ENCODE measurements at regions not wholly inside any gene's neighbourhood (a gene's known extent, or its start where the extent isn't known, plus 50 kb on each side); places are given as distances from the start of the nearest gene placed in this dataset.
"Not testable (repeated sequence)": the region's sequence is repeated elsewhere in the genome, so short reads cannot be mapped to it uniquely, and the experiment has no call there.

GRCh38 chr5:28799035-28799434, 1760.6 kb upstream of the CDH9 start:
- TF ChIP-seq, protein P1, sequence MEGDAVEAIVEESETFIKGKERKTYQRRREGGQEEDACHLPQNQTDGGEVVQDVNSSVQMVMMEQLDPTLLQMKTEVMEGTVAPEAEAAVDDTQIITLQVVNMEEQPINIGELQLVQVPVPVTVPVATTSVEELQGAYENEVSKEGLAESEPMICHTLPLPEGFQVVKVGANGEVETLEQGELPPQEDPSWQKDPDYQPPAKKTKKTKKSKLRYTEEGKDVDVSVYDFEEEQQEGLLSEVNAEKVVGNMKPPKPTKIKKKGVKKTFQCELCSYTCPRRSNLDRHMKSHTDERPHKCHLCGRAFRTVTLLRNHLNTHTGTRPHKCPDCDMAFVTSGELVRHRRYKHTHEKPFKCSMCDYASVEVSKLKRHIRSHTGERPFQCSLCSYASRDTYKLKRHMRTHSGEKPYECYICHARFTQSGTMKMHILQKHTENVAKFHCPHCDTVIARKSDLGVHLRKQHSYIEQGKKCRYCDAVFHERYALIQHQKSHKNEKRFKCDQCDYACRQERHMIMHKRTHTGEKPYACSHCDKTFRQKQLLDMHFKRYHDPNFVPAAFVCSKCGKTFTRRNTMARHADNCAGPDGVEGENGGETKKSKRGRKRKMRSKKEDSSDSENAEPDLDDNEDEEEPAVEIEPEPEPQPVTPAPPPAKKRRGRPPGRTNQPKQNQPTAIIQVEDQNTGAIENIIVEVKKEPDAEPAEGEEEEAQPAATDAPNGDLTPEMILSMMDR (IDR thresholded peaks at IDR 0.05; ENCODE audit: low read depth, low read length) = not testable (repeated sequence)
- not testable (repeated sequence) for TF ChIP-seq EZH2phosphoT487 (IDR thresholded peaks at IDR 0.05; ENCODE audit: low read depth)

Data from OCI-LY3 (cell line).